ENCODE measurements at regions not wholly inside any gene's neighbourhood (a gene's known extent, or its start where the extent isn't known, plus 50 kb on each side); places are given as distances from the start of the nearest gene placed in this dataset.

DNA sequence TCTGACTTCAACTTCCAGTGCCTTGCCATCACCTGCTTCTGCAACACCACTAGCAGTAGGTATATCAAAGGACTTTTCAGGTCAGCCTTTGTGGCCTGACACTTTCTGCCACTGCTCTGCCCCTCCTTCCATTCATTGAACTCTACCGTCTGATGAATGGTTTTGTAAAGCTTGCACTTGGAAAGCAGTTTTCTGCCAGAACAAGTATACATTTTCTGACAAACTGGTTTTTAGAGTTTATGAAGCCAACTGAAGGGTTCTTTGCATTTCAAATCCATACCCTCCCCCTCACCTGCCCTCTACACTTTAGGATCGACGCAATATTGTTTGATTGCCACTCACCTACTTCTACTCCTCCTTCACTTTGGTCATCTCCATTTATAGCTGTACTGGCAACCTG lies 603.1 kb downstream of the HACE1 start:
- TF ChIP-seq BHLHE40 (IDR thresholded peaks at IDR 0.05; ENCODE audit: borderline replicate concordance) (no peak), HDGF (IDR thresholded peaks at IDR 0.05; ENCODE audit: borderline replicate concordance) (no peak), L3MBTL2 (conservative IDR thresholded peaks at IDR 0.05) (no peak), SP1 (IDR thresholded peaks at IDR 0.05) (no peak), PKNOX1 (IDR thresholded peaks at IDR 0.05) (no peak), FOXM1 (IDR thresholded peaks at IDR 0.05; ENCODE audit: borderline replicate concordance) (no peak), FOXA1 (IDR thresholded peaks at IDR 0.05) (no peak), ZNF384 (IDR thresholded peaks at IDR 0.05) (no peak), CTBP1 (IDR thresholded peaks at IDR 0.05; ENCODE audit: borderline replicate concordance) (no peak), ELF4 (IDR thresholded peaks at IDR 0.05) (no peak), TARDBP (IDR thresholded peaks at IDR 0.05) (no peak), NFRKB (IDR thresholded peaks at IDR 0.05) (no peak), LEF1 (IDR thresholded peaks at IDR 0.05; ENCODE audit: borderline replicate concordance) (no peak), FOXK2 (IDR thresholded peaks at IDR 0.05) (no peak)
